NCI-H1092 treated with DMSO at 0.1 percent for 48 hours (cell line): ENCODE measurements at regions not wholly inside any gene's neighbourhood (a gene's known extent, or its start where the extent isn't known, plus 50 kb on each side); places are given as distances from the start of the nearest gene placed in this dataset.

Experiments used
- DNase-seq: peaks from one replicate; lab custom pipeline; 2025; lab: John Stamatoyannopoulos, UW

DNA sequence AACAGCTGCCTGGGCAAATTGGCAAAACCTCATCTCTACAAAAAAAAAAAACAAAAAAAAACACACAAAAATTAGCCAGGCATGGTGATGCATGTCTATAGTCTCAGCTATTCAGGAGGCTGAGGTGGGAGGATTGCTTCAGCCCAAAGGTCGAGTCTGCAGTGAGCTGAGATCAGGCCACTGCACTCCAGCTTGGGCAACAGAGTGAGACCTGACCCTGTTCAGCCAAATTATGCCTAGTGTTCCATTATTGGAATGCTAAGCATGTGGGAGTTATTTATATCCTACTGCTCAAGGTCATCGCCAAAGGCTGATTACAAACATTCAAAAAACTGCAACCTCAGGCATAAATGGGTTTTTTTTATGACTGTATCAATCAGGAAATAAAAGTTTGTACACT is 1251.0 kb upstream of the PCDH9 start:
- DNase-seq = no peak

DNA sequence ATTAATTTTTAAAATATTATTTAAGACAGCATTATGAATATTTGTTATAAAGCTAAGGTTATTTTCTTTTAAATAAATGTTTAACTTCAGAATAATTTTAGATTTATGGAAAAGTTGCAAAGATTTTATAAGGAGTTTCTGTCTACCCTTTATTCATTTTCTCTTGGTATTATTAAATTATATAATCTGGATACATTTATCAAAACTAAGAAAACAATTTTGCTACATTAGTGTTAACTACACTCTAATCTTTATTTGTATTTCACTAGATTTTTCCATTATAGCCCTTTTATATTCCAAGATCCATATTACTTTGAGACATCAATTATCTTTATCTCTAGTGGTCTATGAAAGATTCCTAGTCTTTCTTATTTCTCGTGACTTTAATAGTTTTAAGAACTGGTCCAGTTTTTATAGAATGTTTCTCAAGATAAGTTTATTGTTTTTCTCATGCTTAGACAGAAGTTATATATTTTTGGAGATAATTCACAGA is 1243.7 kb upstream of the PCDH9 start:
- DNase-seq = no peak

DNA sequence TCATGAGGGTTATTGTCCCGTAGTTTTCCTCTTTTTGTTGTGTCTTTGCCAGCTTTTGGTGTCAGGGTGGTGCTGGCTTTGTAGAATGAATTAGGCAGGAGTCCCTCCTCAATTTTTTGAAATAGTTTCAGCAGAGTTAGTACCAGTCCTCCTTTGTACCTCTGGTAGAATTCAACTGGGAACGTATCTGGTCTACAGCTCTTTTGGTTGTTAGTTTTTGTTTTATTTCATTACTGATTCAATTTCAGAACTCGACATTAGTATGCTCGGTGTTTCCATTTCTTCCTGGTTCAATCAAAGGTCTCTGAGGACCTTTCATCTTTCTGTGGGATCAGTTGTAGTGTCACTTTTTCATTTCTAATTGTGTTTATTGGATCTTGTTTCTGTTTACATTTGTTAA is 1237.0 kb upstream of the PCDH9 start:
- DNase-seq = no peak

DNA sequence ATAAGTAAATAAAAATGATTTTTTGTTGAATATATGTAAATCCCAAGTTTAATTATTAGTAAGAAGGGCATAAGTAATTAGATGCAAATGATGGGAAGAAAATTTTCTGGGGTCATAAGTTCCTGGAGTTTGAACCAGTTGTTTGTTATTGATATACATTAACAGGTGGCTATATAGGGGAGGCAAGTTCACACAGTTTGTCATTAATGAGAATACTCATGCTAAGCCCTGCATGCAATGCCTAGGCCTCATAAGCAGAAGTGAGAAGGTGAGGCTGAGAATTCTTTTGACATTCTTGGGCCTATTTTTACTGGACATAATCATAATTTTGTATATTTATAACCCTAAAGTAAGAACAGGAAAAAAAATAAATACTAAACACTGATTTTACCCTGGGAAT is 1210.7 kb upstream of the PCDH9 start:
- no peak for DNase-seq

DNA sequence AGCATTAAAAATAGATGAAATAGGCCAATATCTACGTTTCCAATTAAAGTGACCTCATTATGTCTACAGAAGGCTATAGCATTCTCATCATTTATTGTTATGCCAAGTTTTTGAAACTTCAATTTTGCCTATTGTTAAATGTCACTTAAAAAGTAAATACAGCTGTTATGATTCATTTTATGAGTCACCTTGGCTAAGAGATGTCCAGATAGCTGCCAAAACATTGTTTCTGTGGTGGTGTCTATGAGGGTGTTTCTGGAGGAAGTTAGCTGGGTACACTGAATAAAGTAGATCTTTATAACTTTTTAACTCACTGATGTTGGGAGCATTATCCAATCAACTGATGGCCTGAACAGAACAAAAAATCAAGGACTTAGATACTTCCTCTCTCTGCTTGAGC is 1209.7 kb upstream of the PCDH9 start:
- DNase-seq = no peak

DNA sequence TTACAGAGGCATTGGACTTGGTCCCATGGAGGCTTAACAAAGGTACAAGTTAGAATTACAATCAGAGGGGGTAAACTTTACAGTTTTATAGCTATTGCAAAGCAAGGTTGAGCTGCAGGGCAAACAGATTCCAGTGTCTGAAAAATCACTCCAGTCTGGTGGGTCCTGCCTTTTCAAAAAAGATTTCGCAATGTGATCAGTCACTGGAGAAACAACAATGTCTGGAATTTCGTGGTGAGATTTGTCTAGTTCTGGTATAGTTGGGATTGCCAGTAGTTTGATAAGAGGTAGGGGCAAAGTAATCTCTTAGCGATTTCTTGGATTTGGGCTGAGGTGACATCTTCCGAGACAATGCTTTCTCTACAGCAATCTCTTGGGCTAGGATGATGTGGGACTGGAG is 1198.2 kb upstream of the PCDH9 start:
- no peak for DNase-seq

DNA sequence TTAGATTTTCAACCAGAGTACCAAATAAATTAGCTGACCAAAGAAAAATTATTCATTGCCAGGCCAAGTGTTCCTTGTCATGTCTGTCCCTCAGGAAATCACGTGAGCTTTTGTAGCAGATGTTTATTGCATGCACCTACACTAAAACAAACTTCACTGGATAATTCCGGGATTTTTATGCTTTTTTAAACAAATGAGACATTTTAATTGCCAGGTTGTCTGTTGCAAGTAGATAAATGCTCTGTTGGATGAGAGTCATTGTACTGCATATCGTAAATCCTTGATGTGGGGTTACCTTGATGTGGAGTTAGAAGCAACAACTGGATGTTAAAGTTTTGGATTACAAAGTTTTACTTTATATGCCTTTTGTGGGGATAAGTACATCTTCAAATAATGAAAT is 1187.7 kb upstream of the PCDH9 start:
- DNase-seq = no peak

DNA sequence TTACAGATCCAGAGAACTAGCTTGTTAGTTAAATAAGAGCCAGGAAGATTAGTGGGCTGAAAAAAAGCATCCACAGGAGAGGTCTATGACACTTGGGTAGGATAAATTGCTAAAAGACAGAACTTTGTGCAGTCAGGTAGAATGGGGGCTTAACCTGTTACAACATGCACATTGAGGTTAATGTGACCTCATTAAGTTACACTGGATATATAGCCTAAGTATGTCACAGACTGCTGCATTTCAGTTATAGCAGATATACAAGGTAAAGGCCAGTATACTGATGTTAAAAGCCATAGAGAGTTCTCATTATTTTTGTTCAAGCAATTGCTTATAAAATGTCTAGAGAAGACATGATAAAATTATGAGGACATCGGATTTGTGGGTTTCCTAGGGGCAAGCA is 1179.9 kb upstream of the PCDH9 start:
- DNase-seq = no peak

DNA sequence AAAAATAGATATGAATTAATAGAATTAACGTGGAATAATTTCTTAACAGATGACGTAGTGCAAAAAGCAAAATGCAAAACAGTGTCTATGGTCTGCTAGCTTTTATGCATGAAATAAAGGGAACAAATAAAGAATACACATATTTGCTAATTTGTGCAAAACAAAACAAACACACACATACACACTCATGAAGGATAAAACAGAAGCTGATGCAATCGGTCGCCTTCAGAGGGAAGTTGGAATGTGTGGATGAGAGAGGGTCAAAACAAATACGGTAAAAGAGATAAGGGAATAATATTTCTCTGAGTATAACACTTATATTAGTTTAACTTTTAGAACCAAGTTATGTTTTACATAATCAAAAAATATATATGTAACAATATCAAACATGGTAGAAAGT is 1160.9 kb upstream of the PCDH9 start:
- DNase-seq = no peak

DNA sequence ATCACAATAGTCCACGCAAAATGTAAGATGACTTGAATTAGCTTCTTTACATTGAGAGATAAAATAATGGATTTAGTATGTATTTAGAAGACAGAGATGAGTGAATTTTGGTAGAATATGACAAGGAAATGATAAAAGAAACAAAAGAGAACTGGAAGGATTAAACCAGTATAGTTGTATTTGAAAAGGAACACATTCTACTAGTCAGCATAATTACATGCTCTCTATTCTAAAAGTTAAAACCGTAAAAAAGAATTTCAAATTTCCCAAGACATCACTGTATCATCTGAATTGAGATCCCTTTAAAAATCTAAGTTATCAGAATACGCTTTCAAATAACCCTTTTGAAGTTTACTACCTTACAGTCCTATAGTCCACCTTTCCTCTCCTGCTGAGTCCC is 1156.7 kb upstream of the PCDH9 start:
- no peak for DNase-seq

DNA sequence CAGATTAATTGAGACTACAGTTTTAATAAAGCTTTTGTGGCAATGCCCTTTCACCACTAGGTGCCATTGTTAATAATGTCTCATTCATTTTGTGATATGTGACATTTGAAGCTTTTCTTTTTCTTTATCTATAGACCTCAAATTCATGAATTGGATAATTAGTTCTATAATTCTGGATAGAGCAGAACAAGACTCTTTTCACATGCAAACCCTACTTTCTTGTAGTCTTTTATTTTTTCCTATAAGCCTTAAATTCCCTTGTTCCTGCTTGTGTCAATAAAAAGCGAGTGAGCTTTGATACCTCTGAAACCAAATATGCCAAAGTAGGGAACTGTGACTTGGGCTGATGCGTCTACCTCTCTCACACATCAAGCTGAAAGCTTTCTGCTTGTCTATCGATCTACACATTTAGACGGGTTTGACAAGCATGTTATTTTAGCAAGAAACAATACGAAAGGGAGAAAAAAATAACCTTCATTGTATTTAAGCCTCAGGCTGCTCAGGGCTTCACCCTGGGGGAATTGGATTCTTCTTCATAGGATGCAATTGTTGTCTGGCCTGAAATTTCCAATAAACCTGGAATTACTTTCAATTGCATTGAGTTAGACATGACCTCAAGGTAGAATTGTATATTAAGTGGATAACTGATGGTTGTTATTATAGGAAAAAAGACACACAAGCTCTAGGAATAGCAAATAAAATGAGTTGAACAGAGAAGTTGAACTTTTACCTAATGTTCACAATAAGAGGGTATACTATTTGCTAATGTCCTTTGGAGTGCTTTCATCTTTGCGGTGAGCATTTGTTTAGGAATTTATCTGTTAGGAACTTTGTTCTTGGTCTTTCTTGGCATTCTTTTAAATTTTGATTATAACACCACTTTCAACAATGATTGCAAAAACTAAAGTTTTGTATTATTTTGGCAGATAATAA is 1150.2 kb upstream of the PCDH9 start:
- no peak for DNase-seq

DNA sequence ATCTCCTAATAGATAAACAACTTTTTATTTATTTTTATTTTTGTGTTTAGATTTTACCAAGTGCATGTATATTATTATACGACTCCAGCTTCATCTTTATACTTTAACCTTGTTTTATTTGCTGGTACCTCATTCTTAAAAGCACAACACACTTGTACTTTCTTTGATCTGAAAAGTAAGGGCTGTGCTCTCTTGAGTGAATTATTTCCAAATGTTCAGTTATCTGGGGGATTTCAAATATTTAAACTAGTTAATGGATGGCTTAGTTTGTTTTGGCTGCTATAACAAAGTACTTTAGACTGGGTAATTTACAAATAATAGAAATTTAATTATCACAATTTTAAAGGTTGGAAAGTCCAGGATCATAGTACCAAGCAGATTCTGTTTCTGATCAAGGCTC is 1148.2 kb upstream of the PCDH9 start:
- DNase-seq = no peak

DNA sequence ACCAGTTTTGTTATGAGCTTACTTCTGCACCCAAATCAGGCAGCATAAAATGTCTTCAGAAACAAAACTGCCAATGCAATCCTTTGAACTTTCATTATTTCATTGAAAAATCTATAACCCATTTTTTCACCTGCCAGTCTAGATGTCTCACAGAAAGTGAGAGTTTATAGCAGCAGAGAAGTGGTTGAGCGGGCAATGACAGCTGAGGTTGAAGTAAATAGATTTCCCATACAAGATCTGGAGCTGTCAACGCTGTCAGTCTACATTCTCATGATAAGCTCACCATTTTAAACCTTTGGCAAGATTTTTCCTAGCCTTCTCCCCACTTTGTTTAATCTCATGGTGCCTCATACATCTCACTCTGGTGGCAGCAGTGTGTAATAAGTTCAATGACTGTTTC is 1144.9 kb upstream of the PCDH9 start:
- no peak for DNase-seq

DNA sequence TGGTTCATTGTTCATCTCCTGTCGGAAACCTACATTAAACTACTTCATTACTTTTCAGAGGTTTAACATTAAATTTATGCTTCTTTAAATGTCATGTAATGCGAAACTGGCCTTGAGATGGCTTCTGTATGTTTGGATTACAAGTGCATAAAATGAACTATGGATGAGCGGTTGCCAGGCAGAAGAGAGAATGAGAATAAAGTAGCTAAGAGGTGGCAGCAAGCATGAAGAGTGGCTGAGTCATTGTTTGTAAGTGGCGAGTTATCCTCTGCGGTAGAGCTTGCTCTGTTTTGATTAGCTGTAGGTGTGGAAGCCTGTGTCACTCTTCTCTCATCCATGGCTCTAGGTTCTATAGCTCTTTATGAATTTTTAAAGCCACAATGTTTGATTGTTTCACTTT is 1139.6 kb upstream of the PCDH9 start:
- DNase-seq = peak; percentile 28

DNA sequence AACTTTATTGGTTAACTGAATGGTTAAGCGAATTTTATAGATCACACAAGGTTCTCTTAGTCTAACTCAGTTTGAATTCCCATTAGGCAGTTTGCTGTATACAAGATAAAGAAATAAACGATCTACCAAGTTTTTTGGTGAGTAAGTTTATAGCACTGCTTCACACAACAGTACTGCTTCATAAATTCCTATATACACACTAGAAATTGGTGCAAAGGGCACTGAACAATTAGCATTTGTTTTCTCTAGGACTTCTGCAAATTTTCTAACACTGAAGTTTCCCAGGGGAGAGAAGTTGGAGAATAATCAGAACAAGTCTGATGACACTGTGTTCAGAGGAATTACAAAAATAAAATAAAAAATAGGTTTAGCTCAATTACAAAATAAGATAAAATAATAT is 1138.8 kb upstream of the PCDH9 start:
- DNase-seq = no peak

DNA sequence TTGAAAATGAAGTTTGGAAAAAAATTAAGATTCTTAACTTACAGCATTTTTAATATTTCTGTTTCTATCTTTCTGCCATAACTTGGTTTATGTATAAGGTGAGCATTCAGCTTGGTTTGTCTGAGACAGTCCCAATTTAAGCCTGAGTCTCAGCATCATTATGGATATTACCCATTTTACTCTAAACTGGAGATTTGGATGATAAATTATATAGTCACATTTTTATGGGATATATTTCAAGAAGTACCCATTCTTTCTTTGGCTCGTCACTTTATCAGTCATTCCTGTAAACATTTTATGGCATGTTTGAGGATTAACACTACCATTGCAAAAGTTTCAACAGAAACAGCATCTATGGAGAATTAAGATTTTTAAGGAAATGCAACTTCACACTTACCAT is 1129.0 kb upstream of the PCDH9 start:
- DNase-seq = no peak

DNA sequence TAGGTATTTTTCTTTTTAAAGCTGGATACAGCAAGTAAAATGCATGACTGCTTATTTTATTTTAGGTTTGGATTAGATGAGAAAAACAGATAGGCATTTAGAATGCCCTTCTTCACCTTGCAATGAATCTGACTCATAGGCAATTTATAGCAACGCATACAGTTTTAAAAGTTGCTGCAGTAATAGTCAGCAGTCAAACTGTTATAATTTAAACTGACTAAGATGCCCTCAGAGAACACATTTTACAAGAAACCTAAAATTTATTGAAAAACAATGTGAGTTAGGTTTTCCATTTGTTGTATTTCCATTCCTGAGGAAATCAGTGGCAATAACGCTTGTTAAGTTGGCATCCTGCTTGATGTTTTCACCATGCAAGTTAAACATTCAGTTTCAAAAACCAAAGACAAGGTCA is 1128.2 kb upstream of the PCDH9 start:
- no peak for DNase-seq

DNA sequence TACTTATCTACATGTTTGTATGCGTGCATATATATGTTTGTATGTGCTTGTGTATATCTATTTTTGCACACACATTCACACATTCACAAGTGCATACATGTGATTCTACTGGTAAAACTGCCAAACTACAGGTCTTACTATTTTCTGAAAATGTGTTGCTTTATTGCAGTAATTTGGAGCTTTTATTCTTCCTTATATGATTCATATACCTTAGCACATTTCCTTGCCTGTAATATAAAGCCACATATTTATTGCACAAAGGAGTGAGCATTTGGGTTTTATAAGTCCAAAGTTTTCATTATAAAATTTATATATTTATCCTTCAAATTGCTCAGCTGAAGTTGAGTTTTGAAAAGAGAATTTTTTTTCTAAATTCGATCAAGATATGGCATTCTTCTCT is 1120.4 kb upstream of the PCDH9 start:
- DNase-seq = no peak

DNA sequence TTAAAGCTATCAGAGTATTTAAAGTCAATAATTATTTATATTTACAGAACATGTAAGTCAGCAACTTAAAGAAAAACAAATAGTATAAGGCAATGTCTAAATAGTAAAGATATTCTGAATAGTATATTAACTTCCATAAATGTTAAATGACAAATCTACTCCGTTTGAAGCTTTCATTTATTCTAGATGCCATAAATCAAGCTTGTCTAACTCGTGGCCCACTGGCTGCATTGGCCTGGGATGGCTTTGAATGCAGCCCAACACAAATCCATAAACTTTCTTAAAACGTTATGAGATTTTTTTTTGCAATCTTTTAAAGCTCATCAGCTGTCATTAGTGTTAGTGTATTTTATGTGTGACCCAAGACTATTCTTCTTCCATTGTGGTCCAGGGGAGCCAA is 1117.1 kb upstream of the PCDH9 start:
- no peak for DNase-seq

DNA sequence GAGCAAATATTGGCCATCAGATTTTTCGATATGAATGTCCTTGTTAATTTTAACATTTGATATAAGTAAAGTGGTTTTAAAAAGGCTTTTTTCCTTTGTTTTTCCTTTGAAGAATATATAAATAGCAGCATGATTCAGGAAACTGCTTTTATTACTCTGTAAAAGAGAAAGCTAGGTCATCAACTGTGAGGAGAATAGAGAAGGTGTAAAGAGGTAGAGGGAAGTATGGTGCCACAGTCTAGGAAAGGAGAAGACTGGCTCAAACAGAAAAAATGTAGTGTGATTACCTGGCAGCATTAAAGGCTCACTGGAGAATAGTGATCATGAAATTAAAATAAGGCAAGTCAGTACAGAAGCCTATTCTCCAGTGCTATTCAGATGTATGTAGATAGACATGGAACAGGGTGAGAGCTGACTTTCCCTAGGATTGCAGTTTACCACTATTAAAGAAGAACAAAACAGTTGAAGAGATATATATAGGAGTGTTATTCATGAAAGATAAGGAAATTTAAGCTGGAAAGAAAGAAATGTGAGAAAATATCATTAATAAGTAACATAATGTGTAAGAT is 1115.9 kb upstream of the PCDH9 start:
- DNase-seq = no peak

DNA sequence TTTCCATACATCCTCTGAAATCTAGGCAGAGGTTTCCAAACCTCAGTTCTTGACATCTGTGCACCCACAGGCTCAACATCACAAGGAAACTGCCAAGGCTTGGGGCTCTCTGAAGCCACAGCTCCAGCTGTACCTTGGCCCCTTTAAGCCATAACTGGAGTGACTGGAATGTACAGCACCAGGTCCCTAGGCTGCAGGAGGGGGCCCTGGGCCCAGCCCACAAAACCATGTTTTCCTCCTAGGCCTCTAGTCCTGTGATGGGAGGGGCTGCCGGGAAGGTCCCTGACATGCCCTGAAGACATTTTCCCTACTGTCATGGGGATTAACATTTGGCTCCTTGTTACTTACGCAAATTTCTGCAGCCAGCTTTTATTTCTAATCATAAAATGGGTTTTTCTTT is 1093.0 kb upstream of the PCDH9 start:
- DNase-seq = no peak

DNA sequence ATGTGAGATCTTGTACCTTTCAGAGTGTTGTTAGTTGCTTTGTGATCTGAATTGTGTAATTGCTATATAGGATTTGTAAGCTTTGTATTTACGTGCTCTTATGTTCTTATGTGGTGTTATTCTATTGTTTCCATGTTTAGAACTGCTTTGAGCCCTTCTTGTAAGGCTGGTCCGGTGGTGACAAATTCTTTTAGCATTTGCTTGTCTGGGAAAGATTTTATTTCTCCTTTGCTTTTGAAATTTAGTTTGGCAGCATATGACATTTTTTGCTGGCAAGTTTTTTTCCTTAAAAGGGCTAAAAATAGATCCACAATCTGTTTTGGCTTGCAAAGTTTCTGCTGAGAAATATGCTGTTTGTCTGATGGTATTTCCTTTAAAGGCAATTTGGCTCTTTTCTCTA is 1089.2 kb upstream of the PCDH9 start:
- no peak for DNase-seq

DNA sequence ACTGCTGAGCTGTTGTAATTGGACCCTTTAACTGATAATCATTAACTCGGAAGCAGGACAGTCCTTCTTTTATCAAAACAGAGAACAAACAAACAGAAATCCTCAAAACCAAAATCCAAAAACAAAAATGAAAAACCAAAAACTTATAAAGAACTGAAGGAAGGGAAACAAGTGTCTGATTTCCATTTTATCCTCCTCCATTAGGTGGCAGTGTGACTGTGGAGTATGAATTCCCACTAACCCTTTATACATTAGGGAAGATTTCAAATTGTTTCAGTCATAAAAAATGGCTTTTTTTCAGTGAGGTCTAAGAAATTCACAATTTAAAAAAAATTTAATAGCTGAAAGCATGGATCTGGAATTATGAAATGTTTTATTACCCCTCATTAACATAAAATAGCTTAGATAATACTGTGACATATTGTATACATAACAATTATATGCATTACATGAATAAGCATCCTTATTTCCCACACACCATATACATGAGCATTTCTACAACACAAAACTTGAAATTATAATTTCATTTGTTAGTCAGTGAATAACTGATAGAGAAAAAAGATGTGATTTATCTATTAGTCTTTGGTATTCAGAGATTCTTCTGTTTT is 1074.3 kb upstream of the PCDH9 start:
- peak; percentile 66 for DNase-seq
